CD4-positive, CD25-positive, alpha-beta regulatory T cell (primary cell): ENCODE measurements at regions not wholly inside any gene's neighbourhood (a gene's known extent, or its start where the extent isn't known, plus 50 kb on each side); places are given as distances from the start of the nearest gene placed in this dataset.
"Not testable (repeated sequence)": the region's sequence is repeated elsewhere in the genome, so short reads cannot be mapped to it uniquely, and the experiment has no call there.

Source experiments
- ATAC-seq, 2 donors: fragments of 150-1000 bp; cut with Tn5 transposase; one replicate each; pipeline ENCODE4 v1.10.0; 2021; ENCODE audit warnings: low read depth in 2 of 2, moderate number of reproducible peaks in 2 of 2, moderate library complexity in 1 of 2
- DNase-seq, 3 donors: peaks; one replicate each; pipeline versions ENCODE4 v3.0.0 to v3.0.0-alpha.2; 2012 to 2022; ENCODE audit warnings: mixed read lengths in 1 of 3
- H3K27ac ChIP-seq: one replicate; pipeline ENCODE4 v1.7.0; 2013; ENCODE audit warnings: mild to moderate bottlenecking, low read length; ENCODE audit not compliant: insufficient read depth, poor library complexity, severe bottlenecking
- H3K27me3 ChIP-seq: one replicate; pipeline ENCODE4 v1.7.0; 2013; ENCODE audit warnings: low read length; ENCODE audit not compliant: control insufficient read depth, insufficient read depth
- H3K36me3 ChIP-seq: one replicate; pipeline ENCODE4 v1.7.0; 2013; ENCODE audit warnings: mild to moderate bottlenecking, low read length, moderate library complexity; ENCODE audit not compliant: control insufficient read depth, insufficient read depth
- H3K4me1 ChIP-seq: 2 replicates; pipeline ENCODE4 v1.7.0; 2013; ENCODE audit warnings: mild to moderate bottlenecking, low read length; ENCODE audit not compliant: insufficient read depth, control insufficient read depth, poor library complexity, severe bottlenecking
- H3K4me3 ChIP-seq: one replicate; pipeline ENCODE4 v1.7.0; 2013; ENCODE audit warnings: low read depth, mild to moderate bottlenecking, low read length, moderate library complexity
- H3K9me3 ChIP-seq, 2 experiments: 1 replicate in 1 of 2; 2 replicates in 1 of 2; pipeline ENCODE4 v1.7.0; 2013; ENCODE audit warnings: low read length in 2 of 2, mild to moderate bottlenecking in 1 of 2, moderate library complexity in 1 of 2; ENCODE audit not compliant: control insufficient read depth in 2 of 2
- H3K27ac Mint-ChIP-seq, 3 donors: one replicate each; pipeline ENCODE4 v1.8.0; 2020 to 2022; ENCODE audit warnings: mild to moderate bottlenecking in 3 of 3, mixed read lengths in 3 of 3, moderate library complexity in 2 of 3
- H3K27me3 Mint-ChIP-seq: one replicate; pipeline ENCODE4 v1.8.0; 2022; ENCODE audit warnings: mild to moderate bottlenecking, mixed read lengths
- H3K36me3 Mint-ChIP-seq: one replicate; pipeline ENCODE4 v1.8.0; 2020; ENCODE audit warnings: mixed read lengths
- H3K4me1 Mint-ChIP-seq, 4 donors: one replicate each; pipeline ENCODE4 v1.8.0; 2020 to 2022; ENCODE audit warnings: mixed read lengths in 4 of 4, mild to moderate bottlenecking in 1 of 4
- H3K4me3 Mint-ChIP-seq, 4 donors: one replicate each; pipeline ENCODE4 v1.8.0; 2020 to 2022; ENCODE audit warnings: mild to moderate bottlenecking in 4 of 4, mixed read lengths in 4 of 4, moderate library complexity in 3 of 4
- H3K9me3 Mint-ChIP-seq, 7 donors: one replicate each; pipeline ENCODE4 v1.8.0; 2020 to 2022; ENCODE audit warnings: mixed read lengths in 7 of 7, mild to moderate bottlenecking in 3 of 7, moderate library complexity in 2 of 7

DNA sequence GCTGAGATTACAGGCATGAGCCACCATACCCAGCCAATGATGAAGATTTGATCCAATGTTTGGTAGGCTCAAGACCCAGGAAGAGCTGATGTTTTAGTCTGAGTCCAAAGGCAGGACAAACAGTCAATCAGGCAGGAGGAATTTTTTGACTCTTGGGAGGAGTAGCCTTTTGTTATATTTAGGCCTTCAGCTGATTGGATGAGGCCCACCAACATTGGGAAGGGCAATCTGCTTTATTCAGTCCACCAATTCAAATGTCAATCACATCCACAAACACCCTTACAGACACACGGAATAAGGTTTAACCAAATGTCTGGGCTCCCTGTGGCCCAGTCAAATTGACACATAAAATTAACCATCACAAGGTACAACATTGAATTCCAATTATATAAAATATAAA is 61.9 kb upstream of the COX20 start:
- Histone ChIP-seq H3K27ac (no peak overlapping the region), H3K36me3 (no peaks in the 10 kb centered on the region), H3K4me3 (no peak overlapping the region), H3K27me3 (no peaks in the 10 kb centered on the region), H3K9me3 (no peaks in the 10 kb centered on the region), H3K4me1 (no peaks in the 10 kb centered on the region)
- Mint-ChIP-seq H3K9me3 (peaks cover 0 to 2% (median 0%) of the 10 kb centered on the region in 7 donors), H3K4me1 (no peaks in the 10 kb centered on the region), H3K27ac (no peak overlapping the region), H3K4me3 (no peak overlapping the region), H3K27me3 (no peaks in the 10 kb centered on the region), H3K36me3 (no peaks in the 10 kb centered on the region)
- no peak for ATAC-seq
- no peak for DNase-seq

DNA sequence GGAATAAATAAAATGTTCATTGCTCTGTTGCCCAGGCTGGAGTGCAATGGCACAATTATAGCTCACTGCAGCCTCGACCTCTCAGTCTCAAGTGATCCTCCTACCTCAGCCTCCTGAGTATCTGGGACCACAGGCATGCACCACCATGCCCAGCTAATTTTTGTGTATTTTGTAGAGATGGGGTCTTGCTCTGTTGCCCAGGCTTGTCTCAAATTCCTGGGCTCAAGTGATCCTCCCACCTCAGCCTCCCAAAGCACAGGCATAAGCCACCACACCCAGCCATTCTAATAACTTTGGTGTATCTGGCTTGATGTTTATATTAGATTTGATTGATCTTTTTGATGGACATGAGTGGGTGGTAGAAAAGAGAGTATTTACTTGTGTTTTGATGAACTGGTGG is 58.7 kb upstream of the COX20 start:
- H3K9me3 Mint-ChIP-seq, ATAC-seq, H3K27ac Mint-ChIP-seq, H3K9me3 ChIP-seq, H3K27ac ChIP-seq, H3K4me3 ChIP-seq, H3K27me3 ChIP-seq, H3K4me1 Mint-ChIP-seq, H3K36me3 Mint-ChIP-seq, DNase-seq, H3K27me3 Mint-ChIP-seq, H3K36me3 ChIP-seq, H3K4me1 ChIP-seq, H3K4me3 Mint-ChIP-seq: not testable (repeated sequence)

DNA sequence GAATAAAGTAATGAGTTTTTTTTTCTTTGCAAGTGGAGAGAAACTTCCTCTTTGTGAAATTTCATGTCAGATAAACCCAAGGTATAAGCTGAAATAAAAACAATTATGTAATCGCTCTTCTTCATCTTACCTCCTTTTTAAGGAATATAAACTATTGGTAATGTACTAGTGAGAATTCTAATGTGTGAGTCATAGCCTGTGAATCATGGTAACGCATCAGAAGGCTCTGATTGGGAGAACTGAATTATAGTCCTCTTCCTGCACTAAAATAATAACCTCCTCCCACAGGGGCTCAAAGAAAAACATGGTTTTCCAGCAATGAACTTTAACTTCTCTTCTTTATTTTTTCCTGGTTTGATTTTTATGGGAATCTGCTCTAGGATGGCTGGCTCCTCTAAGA is 57.1 kb upstream of the COX20 start:
- ATAC-seq (no peak), DNase-seq (no peak)
- Mint-ChIP-seq H3K9me3 (peaks cover 0 to 2% (median 0%) of the 10 kb centered on the region in 7 donors), H3K4me3 (no peak overlapping the region), H3K27ac (no peak overlapping the region), H3K27me3 (peaks cover 7% of the 10 kb centered on the region), H3K36me3 (no peaks in the 10 kb centered on the region), H3K4me1 (peaks cover 0 to 2% (median 0%) of the 10 kb centered on the region in 4 donors)
- H3K27me3 ChIP-seq: no peaks in the 10 kb centered on the region
- no peaks in the 10 kb centered on the region for H3K4me1 ChIP-seq
- H3K27ac ChIP-seq: no peak overlapping the region
- no peaks in the 10 kb centered on the region for H3K36me3 ChIP-seq
- H3K9me3 ChIP-seq: no peaks in the 10 kb centered on the region
- no peak overlapping the region for H3K4me3 ChIP-seq

DNA sequence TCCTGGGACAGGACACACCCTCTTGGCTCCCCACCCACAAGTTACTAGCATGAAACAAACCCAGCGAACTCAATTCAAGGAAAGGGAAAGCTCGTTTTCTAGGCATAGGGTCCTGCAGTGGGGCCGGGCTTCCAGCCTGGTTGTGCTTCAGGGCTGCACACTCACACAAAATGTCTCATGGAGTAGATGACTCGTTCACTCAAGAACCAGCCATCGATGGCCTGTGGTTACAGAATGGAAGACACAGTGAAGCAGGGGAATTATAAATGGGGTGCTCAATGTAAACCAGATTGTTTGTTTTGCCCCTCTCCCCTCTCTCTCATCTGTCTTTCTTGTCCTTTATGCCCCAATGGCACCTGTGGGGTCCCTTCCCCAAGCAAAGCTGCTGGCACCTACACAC is 56.0 kb upstream of the COX20 start:
- ATAC-seq (no peak), DNase-seq (no peak)
- H3K4me1 ChIP-seq: no peaks in the 10 kb centered on the region
- Mint-ChIP-seq H3K4me1 (peaks cover 0 to 2% (median 0%) of the 10 kb centered on the region in 4 donors), H3K9me3 (peaks cover 0 to 2% (median 0%) of the 10 kb centered on the region in 7 donors), H3K27me3 (peaks cover 7% of the 10 kb centered on the region), H3K4me3 (no peak overlapping the region), H3K27ac (no peak overlapping the region), H3K36me3 (no peaks in the 10 kb centered on the region)
- no peaks in the 10 kb centered on the region for H3K36me3 ChIP-seq
- no peak overlapping the region for H3K4me3 ChIP-seq
- H3K27ac ChIP-seq: no peak overlapping the region
- no peaks in the 10 kb centered on the region for H3K27me3 ChIP-seq
- H3K9me3 ChIP-seq: no peaks in the 10 kb centered on the region

DNA sequence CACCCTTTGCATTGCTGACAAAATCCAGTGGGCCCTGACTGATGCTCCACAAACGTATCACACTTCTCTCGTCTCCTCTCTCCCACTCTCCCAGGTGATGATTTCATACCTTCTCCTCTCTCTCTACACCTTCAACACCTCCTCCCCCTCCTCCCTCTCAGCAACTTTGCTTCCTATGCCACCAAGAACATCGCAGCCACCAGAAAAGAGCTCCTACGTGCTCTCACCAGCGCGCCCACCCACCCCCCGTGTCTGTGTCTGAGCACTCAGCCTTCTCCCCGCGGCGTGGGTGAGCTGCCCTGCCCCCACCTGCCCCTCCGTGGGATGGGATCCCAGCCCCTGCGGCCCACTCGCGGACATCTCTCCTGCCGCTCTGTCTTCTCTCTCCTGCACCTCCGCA is 55.1 kb upstream of the COX20 start:
- H3K4me1 ChIP-seq: no peaks in the 10 kb centered on the region
- ATAC-seq: no peak
- H3K9me3 ChIP-seq: no peaks in the 10 kb centered on the region
- no peak overlapping the region for H3K4me3 ChIP-seq
- Mint-ChIP-seq H3K4me3 (no peak overlapping the region), H3K4me1 (peaks cover 0 to 2% (median 0%) of the 10 kb centered on the region in 4 donors), H3K36me3 (no peaks in the 10 kb centered on the region), H3K27ac (no peak overlapping the region), H3K27me3 (peaks cover 7% of the 10 kb centered on the region), H3K9me3 (peaks cover 0 to 2% (median 0%) of the 10 kb centered on the region in 7 donors)
- no peaks in the 10 kb centered on the region for H3K27me3 ChIP-seq
- no peaks in the 10 kb centered on the region for H3K36me3 ChIP-seq
- no peak overlapping the region for H3K27ac ChIP-seq
- DNase-seq: no peak

DNA sequence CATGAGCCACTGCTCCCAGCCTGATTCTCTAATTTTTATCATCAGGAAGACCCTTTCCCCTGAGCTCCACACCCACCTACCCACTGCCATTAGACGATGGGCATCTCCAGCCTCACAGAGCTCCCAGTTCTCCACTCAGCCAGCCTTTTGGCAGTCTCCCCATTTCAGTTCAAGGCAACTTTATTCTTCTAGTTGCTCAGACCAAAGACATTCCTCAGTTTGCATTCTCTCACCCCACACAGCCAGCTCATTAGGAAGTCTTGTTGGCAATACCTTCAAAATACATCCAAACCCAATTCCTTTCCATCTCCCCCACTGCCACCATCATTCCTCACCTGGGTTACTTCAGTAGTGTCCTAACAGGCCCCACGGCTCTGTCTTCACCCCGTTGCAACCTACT is 53.4 kb upstream of the COX20 start:
- Histone ChIP-seq H3K4me1 (no peaks in the 10 kb centered on the region), H3K27me3 (no peaks in the 10 kb centered on the region), H3K4me3 (no peak overlapping the region), H3K36me3 (no peaks in the 10 kb centered on the region), H3K27ac (no peak overlapping the region), H3K9me3 (no peaks in the 10 kb centered on the region)
- peaks cover 0 to 2% (median 0%) of the 10 kb centered on the region in 7 donors for H3K9me3 Mint-ChIP-seq
- H3K36me3 Mint-ChIP-seq: no peaks in the 10 kb centered on the region
- H3K27me3 Mint-ChIP-seq: peaks cover 7% of the 10 kb centered on the region
- DNase-seq: no peak
- H3K4me1 Mint-ChIP-seq: peaks cover 0 to 2% (median 0%) of the 10 kb centered on the region in 4 donors
- H3K4me3 Mint-ChIP-seq: no peak overlapping the region
- no peak overlapping the region for H3K27ac Mint-ChIP-seq
- ATAC-seq: no peak

DNA sequence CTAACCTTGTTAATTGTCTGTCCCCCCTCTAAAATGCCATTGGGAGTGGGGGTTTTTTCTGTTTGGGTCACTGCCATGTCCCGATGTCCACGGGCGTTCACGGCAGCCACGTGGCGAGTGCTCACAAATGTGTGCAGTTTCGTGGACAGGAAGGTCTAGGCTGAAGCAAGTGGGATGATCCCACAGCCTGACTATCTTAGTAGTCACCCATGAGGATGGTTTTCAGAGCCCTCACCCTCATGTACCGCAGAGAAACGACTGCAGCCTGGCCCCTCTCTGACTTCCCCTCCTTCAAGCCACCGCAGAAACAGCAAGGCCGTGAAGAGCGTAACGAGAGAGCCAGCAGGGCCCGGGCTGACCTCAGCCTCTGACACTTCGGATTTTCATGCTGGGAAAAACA is 52.3 kb upstream of the COX20 start:
- no peak for DNase-seq
- Mint-ChIP-seq H3K36me3 (no peaks in the 10 kb centered on the region), H3K4me3 (no peak overlapping the region), H3K27ac (no peak overlapping the region), H3K27me3 (peaks cover 7% of the 10 kb centered on the region), H3K4me1 (peaks cover 0 to 2% (median 0%) of the 10 kb centered on the region in 4 donors), H3K9me3 (peaks cover 0 to 2% (median 0%) of the 10 kb centered on the region in 7 donors)
- Histone ChIP-seq H3K4me1 (no peaks in the 10 kb centered on the region), H3K27me3 (no peaks in the 10 kb centered on the region), H3K9me3 (no peaks in the 10 kb centered on the region), H3K27ac (no peak overlapping the region), H3K4me3 (no peak overlapping the region), H3K36me3 (no peaks in the 10 kb centered on the region)
- no peak for ATAC-seq
